SKM-1 treated with dmso at 0.1 percent for 144 hours (cell line): ENCODE measurements at regions not wholly inside any gene's neighbourhood (a gene's known extent, or its start where the extent isn't known, plus 50 kb on each side); places are given as distances from the start of the nearest gene placed in this dataset.
"Not testable (repeated sequence)": the region's sequence is repeated elsewhere in the genome, so short reads cannot be mapped to it uniquely, and the experiment has no call there.

Experiments
- DNase-seq: peaks from one replicate; lab custom pipeline; 2025; ENCODE audit not compliant: unreplicated experiment; lab: John Stamatoyannopoulos, UW

DNA sequence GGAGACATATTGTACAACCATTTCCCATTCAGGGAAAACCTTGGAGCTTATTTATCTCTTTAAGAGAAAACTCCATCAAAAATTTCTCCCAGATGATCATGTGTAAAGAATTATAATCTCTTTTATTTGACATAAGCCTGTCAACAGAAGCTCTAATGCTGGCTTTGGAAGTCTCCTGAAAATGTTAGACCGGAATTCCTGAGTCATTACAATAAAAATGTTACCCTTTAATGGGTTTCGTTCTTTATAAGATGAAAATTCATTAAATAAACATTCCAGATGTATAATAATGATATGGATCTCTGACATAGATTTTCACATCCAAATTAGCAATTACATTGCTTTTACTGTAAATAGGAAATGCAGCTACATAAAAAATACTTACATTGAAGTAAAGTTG lies 1036.4 kb downstream of the EFNA5 start:
- DNase-seq, result no peak

DNA sequence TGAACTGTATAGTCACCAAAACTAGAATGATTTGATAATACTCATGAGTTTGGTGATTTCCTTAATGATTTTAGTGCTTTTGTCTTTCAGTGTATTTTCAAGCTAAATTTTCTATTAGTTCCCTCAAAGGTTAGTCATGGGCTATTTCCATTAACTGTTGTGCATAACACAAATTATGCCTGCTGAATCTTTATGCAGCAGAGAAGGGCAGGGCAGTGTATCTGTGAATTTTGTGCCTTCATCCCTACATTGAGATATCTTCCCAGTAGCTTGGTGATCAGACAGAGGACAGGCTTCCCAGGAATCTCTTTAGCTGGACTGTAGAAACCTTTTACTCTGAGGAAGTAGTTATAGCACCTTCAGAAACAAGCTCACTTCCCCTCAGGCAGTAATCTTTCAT lies 1036.9 kb downstream of the EFNA5 start:
- no peak for DNase-seq

DNA sequence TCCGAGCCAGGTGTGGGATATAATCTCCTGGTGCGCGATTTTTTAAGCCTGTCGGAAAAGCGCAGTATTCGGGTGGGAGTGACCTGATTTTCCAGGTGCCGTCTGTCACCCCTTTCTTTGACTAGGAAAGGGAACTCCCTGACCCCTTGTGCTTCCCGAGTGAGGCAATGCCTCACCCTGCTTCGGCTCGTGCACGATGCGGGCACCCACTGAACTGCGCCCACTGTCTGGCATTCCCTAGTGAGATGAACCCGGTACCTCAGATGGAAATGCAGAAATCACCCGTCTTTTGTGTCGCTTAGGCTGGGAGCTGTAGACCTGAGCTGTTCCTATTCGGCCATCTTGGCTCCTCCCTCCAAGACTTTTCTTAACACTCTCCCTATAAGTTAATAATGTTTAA lies 1042.3 kb downstream of the EFNA5 start:
- DNase-seq, result not testable (repeated sequence)

DNA sequence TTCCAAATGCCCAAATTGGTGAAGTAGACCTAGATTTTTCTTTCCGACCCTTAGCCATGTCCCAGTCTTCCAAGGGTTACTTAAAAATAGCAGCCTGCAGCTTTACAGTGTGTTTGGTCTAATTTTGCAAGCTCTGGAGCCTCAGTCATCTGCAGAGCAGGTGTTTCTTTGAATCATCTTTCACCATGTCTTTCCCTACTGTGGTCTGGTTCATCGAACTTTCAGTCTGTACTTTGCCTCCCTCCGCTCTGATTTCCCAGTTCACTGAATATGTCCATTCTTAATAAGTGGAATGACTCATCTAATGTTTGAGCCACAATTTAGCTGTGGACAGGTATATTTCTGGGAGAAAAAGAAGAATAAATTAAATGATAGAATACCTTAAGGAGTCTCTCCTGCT lies 1060.7 kb downstream of the EFNA5 start:
- DNase-seq, result no peak

DNA sequence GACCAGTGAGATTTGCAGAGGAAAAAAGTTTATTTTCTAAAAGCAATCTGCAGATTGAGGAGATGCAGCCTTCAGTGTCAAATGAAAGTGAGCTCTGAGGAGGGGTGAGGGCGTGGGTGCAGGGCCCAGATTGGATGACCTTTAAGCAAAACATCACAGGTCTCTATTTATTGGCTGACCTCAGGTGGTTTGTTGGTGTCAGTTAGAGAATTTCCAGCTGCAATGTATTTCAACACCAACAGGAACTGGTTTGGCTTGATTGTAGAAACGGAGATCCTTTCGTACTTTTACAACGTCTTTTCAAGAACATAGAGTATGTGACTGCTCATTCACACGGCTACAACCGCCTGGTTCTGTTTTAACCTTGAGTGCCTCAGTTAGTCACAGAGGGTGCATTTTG lies 1069.1 kb downstream of the EFNA5 start:
- DNase-seq, result no peak

DNA sequence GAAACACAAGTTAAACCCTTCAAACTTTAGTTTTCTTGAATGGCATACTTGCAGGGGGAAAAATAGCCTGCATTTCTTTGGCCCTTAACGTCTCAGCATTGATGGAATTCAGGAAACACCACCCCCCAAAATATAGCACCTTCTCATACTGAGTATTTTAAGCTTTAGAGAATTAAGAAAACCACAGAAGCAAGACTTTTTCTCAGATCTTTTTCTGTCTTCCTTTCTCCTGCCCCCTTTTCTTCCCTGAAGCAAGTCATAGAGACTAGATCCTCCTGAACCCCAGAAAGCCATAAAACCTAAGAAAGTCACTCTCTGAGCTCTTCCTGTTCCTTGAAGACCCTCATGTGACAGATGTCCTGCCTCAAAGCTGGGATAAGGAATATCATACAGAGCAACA lies 1069.9 kb downstream of the EFNA5 start:
- no peak for DNase-seq

DNA sequence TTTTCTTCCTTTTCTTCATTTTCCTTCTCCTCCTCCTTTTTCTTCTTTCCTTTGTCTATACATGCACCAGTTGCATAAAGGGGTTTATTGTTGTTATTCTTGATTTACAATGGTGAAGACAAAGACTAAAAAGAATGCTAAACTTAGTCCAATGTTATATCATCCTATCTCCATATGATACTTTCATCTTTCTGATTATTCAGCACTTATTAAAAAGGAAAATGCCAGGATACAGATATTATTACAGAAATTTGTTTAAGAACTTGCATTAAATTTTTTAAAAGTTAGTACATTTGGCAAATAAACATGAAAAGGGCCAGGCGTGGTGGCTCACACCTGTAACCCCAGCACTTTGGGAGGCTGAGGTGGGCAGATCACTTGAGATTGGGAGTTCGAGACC lies 1074.9 kb downstream of the EFNA5 start:
- no peak for DNase-seq

DNA sequence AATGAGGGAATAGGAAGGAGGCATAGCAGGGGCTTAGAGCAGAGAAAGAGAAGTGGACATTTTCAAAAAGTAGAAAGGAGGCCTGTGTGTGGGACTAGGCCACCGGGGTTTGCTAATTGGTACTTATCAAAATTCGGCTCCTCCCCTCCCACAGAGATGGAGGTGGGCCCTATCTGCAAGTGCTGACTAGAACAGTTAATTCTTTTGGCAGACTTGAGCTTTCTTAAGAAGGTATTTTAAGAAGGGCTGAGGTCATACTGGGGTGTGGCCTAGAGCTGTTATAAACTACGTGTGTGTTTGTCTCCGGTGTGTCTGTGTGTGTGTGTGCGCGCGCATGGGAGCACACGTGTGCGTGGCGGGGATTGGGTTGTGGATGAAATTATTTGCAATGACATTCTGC lies 1086.5 kb downstream of the EFNA5 start:
- DNase-seq, result no peak

DNA sequence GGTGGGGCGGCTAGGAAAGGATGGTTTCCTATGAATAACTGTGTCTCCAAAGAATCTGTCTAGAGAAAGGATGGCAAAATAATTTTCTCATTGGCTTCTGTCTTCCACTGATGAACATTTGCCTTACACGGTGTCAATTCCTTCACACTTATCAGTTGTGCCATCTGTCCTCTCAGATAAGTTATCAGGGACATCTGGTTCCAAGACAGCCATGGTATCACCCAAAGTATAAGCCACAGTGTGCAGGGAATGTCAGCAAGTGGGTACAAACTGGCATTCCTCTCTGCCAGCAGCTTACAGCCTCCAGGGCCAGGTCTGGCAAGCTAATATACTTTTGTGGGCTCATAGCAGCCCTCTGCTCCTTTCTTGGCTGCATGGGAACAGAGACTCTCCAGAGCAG lies 1092.0 kb downstream of the EFNA5 start:
- DNase-seq, result no peak

DNA sequence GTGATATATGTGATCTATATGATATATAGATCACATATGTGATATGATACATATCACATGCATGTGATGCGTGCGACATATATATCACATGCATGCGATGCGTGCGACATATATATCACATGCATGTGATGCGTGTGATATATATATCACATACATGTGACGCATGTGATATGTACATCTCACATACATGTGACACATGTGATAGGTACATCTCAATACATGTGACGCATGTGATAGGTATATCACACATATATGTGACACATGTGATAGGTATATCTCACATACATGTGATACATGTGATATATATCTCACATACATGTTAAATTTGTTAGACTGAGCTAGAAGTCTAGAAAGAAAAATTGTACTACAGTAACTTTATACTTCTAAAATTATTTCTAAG lies 1095.9 kb downstream of the EFNA5 start:
- no peak for DNase-seq

DNA sequence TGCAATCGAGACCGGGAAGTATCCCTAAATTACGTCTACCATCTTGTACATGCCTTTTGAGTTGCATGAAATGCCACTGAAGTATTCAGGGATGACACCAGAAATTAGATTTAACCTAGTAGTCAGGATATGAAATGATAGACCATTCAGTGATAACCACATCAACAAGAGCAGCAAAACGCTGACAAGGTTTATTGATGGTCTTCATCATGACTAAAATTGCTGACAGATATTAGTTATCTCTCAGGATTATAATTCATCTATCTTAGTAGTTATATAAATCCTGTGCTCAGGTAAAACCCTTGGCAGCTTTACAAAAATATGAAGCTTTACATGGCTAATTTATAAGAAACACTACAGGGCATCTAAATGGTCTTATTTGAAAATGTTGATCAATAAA lies 1104.7 kb downstream of the EFNA5 start:
- DNase-seq, result no peak

DNA sequence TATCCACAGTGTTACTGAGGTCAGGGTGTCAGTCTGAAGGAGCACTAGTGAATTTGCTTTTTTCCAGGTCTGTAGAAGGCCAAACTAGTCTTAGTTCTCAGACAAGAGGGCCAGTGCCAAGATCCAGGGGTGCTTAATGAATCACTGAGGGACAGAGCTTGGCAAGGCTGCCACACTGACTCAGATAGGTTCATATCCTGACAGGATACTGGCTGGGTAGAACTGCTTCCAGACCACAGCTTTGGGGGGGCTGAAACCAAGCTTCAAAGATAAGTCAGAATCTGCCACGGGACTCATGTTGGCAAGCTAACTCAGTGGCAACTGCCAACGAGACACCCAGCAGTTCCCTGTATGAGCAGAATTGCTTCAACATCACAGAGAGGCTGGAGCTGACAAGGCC lies 1125.4 kb downstream of the EFNA5 start:
- DNase-seq, result no peak

DNA sequence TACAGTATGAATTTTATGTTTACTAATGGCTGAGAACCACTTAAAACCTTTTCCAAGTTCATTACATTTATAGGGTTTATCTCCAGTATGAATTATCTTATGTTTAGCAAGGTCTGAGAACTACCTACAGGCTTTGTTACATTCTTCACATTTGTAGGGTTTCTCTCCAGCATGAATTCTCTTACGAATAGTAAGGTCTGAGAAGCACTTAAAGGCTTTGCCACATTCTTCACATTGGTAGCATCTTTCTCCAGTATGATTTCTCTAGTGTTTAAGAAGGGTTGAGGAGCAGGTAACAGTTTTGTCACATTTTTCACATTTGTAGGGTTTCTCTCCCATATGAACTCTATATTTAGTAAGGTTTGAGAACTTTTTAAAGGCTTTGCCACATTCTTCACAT lies 1127.4 kb downstream of the EFNA5 start:
- DNase-seq, result no peak

DNA sequence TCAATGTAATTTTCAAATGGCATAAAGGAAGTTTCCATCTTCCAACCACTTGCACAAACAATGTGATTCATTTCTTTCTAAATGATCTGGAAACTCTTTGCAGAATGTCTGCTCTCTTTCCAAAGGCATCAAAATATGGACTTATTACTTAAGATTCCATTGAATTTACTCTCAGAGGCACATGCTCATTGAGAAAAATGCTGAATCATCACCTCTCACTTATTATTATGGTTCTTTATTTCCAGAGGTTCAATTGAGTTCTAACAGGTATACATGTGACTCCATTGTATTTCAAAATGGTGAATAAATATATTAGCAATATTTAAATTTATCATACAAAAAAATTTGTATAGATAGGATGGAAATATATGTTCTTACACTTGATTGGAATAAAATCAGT lies 1140.6 kb downstream of the EFNA5 start:
- DNase-seq, result no peak

DNA sequence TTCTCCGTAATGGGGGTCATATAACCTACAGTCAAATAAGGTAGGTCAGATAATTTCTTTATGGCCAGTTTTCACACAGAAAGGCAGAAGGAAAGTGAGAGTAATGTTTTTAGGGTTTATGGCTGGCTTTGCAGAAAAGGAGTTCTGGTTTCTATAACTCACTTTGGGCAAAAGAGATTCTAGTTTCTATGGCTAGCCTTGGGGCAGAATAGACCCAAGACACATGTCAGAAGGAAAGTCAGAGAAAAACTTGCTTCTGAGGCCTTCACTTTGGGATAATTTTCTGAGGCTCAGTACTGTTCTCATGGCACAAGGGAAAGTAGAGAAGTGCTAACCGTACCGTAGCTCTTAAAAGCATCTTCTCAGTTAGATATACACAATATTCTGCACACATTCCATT lies 1145.3 kb downstream of the EFNA5 start:
- DNase-seq, result no peak

DNA sequence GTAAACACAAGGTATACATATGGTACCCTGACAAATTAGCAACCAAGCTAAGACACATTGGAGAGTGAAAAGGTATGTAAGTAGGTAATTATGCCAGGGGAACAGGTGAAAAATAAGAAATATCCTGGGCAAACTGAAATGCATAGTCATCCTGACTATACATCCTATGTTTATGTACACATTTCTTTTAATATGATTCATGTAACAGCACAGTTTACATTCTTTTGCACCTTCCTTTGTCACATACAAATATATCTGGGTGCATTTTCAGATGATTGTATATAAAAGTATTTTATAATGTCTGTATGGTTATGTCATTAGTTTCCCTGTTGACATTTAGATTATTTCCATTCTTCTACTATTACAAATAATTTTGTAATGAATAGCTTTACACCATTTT lies 1146.9 kb downstream of the EFNA5 start:
- no peak for DNase-seq

DNA sequence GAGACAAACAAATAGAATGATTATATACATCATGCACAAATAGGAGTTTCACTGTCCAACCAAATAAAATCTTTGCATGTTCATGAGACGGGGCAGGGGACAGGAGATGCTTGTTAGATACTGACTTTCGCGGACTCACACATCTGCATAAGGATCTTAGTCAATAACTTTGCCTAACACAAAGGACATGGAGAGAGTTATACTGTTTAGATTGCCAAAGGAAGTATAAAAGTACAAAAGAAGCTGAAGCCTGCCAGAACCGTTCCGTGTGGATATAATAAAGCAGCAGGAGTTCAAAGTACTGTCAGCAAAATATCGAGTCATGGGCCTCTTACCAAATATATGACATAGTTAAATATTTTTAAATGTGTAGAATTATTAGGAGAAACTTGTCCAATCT lies 1148.4 kb downstream of the EFNA5 start:
- DNase-seq, result no peak

DNA sequence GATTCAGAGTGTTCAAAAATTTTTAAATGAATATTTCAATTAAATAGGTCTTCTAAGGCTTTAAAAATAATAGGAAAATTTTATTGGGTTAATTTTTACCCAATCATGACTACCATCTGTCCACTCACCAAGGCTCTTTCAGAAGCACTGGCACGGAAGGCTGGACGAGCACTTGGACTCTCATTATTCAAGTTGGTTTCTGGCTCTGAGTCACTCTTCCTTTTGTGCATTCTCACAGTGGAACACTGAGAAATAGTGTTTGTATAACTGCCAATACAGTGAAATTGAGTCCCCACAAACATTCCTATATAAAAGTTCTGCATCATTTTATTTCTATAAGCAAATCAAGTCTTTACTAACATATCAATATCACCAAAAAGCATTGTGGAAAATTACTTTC lies 1149.0 kb downstream of the EFNA5 start:
- DNase-seq, result no peak

DNA sequence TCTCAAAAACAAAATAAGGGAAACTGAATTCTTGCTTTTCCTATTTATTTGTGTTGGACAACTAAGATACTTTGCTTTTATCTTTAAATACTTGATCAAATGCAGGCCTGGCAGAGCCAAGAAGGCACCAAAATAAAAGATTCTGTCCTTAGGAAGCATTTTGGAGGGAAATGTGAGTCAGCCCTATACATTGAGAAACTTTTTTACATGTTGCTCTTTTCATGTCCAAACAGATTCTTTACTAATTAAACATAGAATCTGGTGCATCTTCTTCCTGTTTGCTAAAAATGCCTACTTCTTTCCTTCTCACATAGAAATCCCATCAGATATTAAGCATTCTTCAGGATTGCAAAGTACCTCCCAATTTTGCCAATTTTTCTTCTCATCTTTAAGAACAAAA lies 1160.4 kb downstream of the EFNA5 start:
- no peak for DNase-seq

DNA sequence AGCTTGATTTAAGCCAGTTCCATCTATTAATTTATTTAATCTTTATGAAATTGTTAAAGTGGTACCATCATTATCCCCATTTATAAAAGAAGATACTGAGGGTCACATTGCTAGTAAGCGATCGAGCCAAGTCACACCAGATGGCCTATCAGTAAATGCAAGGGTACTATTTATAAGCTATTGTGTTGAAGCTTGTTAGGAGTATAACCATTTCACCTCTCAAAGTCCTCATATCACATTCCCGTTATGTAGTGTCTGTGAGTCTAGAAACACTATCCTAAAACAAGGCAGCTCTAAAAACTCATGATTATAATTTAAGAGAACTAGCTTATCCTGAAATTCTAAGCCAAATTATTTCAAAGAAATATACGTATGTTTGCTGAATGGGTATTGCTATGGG lies 1161.8 kb downstream of the EFNA5 start:
- DNase-seq, result no peak

DNA sequence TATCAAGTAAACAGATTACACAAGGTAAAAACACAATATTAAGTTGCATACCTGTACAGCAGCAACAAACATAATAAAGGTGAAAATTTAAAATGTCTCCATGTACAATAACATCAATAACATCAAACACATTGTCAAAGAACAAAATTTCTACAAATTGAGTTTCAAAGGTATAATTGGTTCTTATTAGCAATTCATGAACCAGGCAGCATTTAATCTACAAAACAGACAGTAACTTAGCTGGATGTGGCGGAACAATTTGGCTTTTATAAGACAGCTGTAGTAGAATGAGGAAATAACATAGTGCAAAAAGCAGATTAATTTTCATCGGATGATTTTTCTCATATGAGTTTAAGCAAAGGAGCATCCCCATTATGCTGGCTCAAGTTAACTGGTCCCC lies 1176.8 kb downstream of the EFNA5 start:
- DNase-seq, result no peak

DNA sequence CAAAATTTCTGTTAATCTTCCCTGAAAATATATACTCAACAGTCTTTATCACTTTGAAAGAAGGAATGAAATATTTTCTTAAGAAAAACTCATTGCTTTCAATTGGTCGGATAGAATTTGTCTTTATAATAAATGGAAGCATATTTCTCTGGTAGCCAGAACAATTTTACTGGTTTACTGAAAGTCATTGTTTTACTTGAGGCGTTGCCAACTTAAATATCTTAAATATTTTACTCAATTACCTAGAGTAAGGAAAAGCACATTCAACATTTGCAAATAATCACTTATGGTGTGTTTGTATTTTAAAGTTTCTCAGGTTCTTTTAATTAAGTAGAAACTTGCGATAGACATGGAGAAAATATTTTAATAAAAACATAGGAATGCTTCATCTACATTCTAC lies 1181.7 kb downstream of the EFNA5 start:
- DNase-seq, result no peak

DNA sequence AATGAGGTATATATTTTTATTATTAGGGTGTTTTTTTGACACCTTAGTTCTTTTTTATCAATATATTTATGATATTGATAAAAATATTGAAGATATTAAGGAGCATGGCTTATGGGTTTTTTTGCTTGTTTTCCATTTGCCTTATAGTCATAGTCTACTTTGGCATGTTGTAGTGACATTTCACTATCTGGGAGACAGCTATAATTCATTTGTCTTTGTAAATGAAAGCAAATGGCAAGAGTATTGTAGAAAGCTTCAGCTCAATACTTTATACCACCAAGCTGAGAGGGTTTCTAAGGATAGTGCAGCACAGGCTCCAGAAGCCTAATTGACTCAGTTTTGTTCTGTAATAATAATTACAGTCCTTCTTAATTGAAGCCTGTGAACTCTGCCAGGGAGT lies 1182.3 kb downstream of the EFNA5 start:
- no peak for DNase-seq

DNA sequence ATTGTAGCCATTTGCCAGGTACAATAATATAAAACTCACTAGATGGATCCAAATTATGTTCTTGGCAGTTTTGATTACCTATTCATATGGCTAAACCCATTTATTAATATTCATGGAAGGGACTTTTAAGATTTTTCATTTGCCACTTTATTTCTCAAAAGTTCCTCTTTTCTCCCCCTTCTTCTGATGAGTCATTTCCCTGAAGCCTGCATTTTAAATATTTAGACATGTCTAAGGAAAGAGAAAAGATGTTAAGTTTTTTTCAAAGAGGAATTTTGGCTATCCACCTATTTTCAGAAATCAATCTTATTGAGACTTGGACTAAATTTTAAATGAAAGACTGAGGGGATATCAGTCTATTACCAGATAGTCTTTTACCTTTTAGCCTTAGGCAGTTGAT lies 1189.4 kb downstream of the EFNA5 start:
- peak; percentile 7 for DNase-seq
